ENCODE measurements at regions not wholly inside any gene's neighbourhood (a gene's known extent, or its start where the extent isn't known, plus 50 kb on each side); places are given as distances from the start of the nearest gene placed in this dataset.

DNA sequence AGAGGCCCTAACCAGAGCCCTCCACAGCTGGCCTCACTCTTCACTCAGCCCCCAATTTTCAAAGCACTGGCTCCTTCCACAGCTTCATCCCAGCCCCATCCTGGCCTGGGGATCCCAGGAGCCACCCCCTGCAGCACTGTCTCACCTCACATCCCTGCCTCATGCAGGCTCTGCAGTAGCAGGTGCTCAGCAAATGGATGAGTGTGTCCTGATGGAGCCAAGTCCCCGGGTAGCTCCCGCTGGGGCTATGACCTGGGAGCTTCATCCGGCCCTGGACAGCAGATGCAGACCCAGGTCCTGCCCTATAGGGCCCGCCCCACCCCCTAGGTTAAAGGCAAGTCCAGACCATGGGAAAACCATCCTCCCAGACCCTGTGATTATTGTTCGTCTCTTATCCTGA lies 143.2 kb upstream of the ZNF507 start:
- H3K4me3 ChIP-seq (ENCODE audit: low read depth, low read length): no peak overlapping the region
- DNase-seq (ENCODE audit: low read depth): no peak
- TF ChIP-seq, protein P1, sequence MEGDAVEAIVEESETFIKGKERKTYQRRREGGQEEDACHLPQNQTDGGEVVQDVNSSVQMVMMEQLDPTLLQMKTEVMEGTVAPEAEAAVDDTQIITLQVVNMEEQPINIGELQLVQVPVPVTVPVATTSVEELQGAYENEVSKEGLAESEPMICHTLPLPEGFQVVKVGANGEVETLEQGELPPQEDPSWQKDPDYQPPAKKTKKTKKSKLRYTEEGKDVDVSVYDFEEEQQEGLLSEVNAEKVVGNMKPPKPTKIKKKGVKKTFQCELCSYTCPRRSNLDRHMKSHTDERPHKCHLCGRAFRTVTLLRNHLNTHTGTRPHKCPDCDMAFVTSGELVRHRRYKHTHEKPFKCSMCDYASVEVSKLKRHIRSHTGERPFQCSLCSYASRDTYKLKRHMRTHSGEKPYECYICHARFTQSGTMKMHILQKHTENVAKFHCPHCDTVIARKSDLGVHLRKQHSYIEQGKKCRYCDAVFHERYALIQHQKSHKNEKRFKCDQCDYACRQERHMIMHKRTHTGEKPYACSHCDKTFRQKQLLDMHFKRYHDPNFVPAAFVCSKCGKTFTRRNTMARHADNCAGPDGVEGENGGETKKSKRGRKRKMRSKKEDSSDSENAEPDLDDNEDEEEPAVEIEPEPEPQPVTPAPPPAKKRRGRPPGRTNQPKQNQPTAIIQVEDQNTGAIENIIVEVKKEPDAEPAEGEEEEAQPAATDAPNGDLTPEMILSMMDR (IDR thresholded peaks at IDR 0.05; ENCODE audit: insufficient read depth, low read length): no peak

DNA sequence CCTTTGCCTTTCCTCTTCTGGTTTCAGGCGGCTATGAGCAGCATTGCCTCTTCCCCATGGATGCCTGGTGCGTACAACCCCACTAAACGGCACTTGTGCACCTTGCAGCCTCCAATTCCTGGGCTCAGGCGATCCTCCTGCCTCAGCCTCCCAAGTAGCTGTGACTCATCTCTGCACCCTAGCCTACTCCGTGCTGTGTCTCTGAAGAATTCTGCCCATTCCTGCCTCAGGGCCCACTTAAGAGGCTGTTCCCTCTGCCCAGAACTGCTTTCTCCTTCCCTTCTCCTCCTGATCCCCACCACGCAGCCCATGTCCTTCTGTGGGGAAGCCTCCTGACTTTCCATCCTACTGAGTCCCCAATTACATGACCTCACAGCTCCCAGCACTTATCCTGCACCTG lies 142.2 kb upstream of the ZNF507 start:
- no peak overlapping the region for H3K4me3 ChIP-seq (ENCODE audit: low read depth, low read length)
- TF ChIP-seq, protein P1 (IDR thresholded peaks at IDR 0.05; ENCODE audit: insufficient read depth, low read length): no peak
- no peak for DNase-seq (ENCODE audit: low read depth)

DNA sequence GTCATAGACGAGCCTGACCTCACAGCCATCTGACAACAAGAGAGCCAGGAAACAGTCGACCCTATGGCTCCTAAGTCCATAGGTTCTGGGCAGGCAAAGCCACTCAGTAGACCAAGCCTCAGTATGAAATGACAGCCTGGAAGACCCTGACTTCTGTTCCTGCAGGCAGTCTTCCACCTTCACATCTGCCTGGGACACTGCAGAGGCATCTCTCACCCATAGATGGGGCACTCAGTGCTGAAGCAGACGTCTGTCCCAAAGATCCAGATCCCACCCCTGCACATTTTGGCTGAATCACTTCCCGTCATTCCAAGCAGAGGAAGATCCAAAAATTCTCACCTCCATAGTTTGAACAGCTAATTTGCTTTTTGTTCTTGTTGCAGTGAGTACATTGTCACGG lies 139.3 kb upstream of the ZNF507 start:
- H3K4me3 ChIP-seq (ENCODE audit: low read depth, low read length): no peak overlapping the region
- TF ChIP-seq, protein P1 (IDR thresholded peaks at IDR 0.05; ENCODE audit: insufficient read depth, low read length): no peak
- DNase-seq (ENCODE audit: low read depth): no peak

DNA sequence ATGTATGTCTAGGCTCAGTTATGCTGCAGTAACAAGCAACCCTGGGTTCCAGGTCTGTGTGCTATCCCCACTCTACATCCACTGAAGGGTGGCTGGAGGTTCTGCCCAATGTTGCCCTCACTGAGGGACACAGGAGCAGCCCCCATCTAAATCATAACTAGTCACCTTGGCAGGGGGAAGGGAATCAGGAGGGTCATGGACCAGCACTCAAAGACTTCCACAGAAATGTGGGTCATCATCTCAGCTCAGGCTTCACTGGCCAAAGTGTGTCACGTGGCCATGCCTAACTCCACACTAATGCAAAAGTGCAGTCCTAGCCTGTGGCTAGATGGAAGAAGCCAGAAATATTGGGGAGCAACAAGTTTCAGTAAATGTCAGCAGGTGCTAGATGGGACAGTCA lies 137.3 kb upstream of the ZNF507 start:
- H3K4me3 ChIP-seq (ENCODE audit: low read depth, low read length): no peak overlapping the region
- TF ChIP-seq, protein P1 (IDR thresholded peaks at IDR 0.05; ENCODE audit: insufficient read depth, low read length): no peak

DNA sequence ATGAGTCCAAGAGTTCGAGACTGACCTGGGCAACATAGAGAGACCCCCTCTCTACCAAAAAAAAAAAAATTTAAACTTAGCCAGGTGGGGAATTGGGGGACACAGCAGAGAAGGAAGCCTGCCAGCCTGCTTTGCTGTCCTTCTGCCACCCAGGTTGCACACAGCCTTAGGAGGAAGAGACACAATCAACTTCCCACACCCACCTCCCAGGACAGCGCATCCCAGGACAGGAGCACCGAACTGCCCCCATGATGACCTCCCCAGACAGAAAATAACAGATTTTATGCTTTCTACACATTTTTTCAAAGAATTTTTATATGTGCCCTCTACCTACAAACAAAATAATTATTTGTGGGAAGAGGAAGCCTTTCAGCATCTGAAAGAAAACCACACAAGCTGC lies 126.0 kb upstream of the ZNF507 start:
- no peak overlapping the region for H3K4me3 ChIP-seq (ENCODE audit: low read depth, low read length)
- TF ChIP-seq, protein P1 (IDR thresholded peaks at IDR 0.05; ENCODE audit: insufficient read depth, low read length): no peak
- DNase-seq (ENCODE audit: low read depth): no peak

More for the DNA sequence above, 137.3 kb upstream of the ZNF507 start:
- DNase-seq (ENCODE audit: low read depth): no peak

DNA sequence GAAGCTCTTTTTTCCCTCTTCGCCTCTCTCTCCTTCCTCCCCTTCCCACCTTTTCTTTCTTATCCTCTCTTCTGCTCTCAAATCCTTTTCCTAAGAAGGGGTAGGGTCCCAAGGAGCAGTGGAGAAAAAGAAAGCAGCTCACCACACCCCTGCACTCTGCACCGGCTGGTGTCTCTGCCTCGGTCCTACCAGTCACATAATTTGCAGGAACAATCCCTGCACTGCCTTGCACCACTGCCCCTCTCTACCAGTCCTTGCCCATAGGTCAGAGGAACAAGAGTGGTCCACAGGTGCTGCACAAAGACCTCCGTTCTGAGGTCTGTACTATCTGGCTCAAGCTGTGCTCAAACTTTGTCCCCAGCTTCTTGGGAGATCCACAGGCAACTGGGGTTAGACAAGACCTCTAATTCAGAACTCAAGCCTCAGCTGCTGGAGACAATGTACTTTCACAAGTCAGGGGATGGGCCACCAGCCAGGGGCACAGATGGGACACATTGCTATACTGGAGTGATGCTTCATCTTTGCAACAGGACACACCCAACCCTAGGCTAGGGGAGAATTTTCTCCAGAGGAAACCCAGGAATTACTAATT lies 125.4 kb upstream of the ZNF507 start:
- DNase-seq (ENCODE audit: low read depth): no peak
- TF ChIP-seq, protein P1 (IDR thresholded peaks at IDR 0.05; ENCODE audit: insufficient read depth, low read length): no peak
- no peak overlapping the region for H3K4me3 ChIP-seq (ENCODE audit: low read depth, low read length)

DNA sequence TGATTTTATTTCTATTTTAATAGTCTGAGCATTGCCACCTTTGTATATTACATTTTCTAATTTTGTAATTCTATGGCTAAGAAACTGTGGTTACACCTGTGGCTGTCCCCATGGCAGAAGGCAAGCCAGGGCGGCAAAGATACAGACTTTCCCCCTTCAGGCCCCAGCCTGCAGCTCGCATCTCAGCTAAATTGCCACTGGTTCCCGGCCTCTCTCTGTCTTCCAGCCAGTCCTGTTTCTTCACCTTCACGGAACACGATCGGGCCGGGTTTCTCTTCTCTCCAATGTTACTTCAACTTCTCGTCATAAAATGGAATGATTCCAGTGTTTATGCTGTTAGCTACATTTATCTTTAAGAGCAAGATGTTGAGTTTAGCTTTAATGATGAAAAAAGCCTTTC lies 124.5 kb upstream of the ZNF507 start:
- TF ChIP-seq, protein P1 (IDR thresholded peaks at IDR 0.05; ENCODE audit: insufficient read depth, low read length): no peak
- H3K4me3 ChIP-seq (ENCODE audit: low read depth, low read length): no peak overlapping the region
- DNase-seq (ENCODE audit: low read depth): no peak
